ENCODE measurements at regions not wholly inside any gene's neighbourhood (a gene's known extent, or its start where the extent isn't known, plus 50 kb on each side); places are given as distances from the start of the nearest gene placed in this dataset.
"Not testable (repeated sequence)": the region's sequence is repeated elsewhere in the genome, so short reads cannot be mapped to it uniquely, and the experiment has no call there.

GRCh38 chr12:3420693-3421092, 70.3 kb upstream of the PRMT8 start:
- DNase-seq (ENCODE audit: low spot score) = no peak

GRCh38 chr12:3421191-3421978, 69.6 kb upstream of the PRMT8 start:
- no peak for DNase-seq (ENCODE audit: low spot score)

GRCh38 chr12:3424796-3425195, 66.2 kb upstream of the PRMT8 start:
- DNase-seq (ENCODE audit: low spot score) = not testable (repeated sequence)

- no peak for DNase-seq (ENCODE audit: low spot score)
These were observed 63.0 kb upstream of the PRMT8 start for GRCh38 chr12:3427956-3428355.

- DNase-seq (ENCODE audit: low spot score) = no peak
These were observed 62.4 kb upstream of the PRMT8 start for GRCh38 chr12:3428631-3429030.

GRCh38 chr12:3429523-3429922, 61.5 kb upstream of the PRMT8 start:
- DNase-seq (ENCODE audit: low spot score) = not testable (repeated sequence)

- DNase-seq (ENCODE audit: low spot score) = no peak
These were observed 59.3 kb upstream of the PRMT8 start for GRCh38 chr12:3431686-3432085.

- no peak for DNase-seq (ENCODE audit: low spot score)
These were observed 58.7 kb upstream of the PRMT8 start for GRCh38 chr12:3432176-3432742.

GRCh38 chr12:3432868-3433267, 58.1 kb upstream of the PRMT8 start:
- DNase-seq (ENCODE audit: low spot score) = no peak

GRCh38 chr12:3436461-3437065, 54.4 kb upstream of the PRMT8 start:
- no peak for DNase-seq (ENCODE audit: low spot score)

- no peak for DNase-seq (ENCODE audit: low spot score)
These were observed 53.0 kb upstream of the PRMT8 start for GRCh38 chr12:3437986-3438385.

- no peak for DNase-seq (ENCODE audit: low spot score)
These were observed 52.6 kb upstream of the PRMT8 start for GRCh38 chr12:3438401-3438800.

All from hepatic stellate cell (primary cell).